A172 (cell line): ENCODE measurements at regions not wholly inside any gene's neighbourhood (a gene's known extent, or its start where the extent isn't known, plus 50 kb on each side); places are given as distances from the start of the nearest gene placed in this dataset.
A peak's percentile ranks its signal among the peaks of the same experiment; 100 is the strongest.
"Not testable (repeated sequence)": the region's sequence is repeated elsewhere in the genome, so short reads cannot be mapped to it uniquely, and the experiment has no call there.

Experiments
- DNase-seq: peaks from one replicate; pipeline ENCODE4 v3.0.0-alpha.2; 2015; ENCODE audit warnings: low spot score

DNA sequence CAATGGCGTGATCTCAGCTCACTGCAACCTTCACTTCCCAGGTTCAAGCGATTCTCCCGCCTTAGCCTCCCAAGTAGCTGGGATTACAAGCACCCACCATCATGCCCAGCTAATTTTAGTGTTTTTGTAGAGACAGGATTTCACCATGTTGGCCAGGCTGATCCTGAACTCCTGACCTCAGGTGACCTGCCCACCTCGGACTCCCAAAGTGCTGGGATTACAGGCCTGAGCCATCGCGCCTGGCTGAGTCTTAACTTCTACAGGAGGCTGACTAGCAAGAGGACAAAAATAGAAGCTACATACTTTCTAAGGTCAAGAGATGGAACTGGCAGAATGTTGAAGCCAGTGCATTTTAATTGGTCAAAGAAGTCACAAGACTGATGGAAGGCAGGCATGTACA, 2296.2 kb upstream of the RAG2 start:
- not testable (repeated sequence) for DNase-seq

GRCh38 chr11:38884145-38884865, 2286.3 kb upstream of the RAG2 start:
- DNase-seq, result no peak

- DNase-seq, result no peak
These were observed 2269.3 kb upstream of the RAG2 start for GRCh38 chr11:38867338-38867737.

- no peak for DNase-seq
These were observed 2267.9 kb upstream of the RAG2 start for GRCh38 chr11:38865922-38866321.

DNA sequence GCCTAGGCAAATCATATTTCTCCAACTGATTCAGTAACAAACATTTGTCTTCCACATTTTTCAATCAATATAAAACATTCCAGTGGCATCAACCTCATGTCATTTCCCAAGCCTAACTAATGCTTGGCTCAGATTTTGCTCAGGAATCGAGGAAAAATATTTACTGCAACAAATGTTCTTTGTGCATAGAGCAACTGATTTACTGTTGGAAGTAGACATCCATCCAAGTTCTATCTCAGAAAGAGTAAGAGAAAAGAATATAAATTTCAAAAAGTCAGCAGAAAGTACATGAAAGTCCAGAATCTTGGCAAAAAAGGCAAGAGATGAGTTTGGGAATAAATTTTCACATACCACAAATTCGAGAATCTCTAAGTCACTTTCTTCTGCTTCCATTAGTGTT, 2245.0 kb upstream of the RAG2 start:
- DNase-seq, result no peak

DNA sequence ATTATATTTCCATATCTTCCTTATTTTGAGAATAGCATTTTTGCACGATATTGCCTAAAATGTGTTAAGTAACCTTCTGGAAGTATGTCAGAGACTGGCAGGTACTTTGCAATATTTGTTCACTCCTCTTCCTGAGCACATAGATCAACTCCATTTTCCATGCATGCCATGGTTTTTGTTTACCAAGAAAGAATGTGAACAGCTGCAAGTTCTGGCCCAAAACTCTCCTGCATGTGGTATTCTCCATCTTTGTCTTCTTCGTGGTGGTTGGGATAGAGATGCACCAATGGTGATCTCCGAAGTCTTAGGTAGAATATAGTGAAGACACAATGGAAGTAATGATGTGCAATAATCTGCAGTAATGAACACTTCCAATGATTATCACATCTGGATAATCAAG, 2241.0 kb upstream of the RAG2 start:
- no peak for DNase-seq

- DNase-seq, result no peak
These were observed 2237.9 kb upstream of the RAG2 start for GRCh38 chr11:38835966-38836365.

- DNase-seq, result no peak
These were observed 2226.5 kb upstream of the RAG2 start for GRCh38 chr11:38824573-38824972.

DNA sequence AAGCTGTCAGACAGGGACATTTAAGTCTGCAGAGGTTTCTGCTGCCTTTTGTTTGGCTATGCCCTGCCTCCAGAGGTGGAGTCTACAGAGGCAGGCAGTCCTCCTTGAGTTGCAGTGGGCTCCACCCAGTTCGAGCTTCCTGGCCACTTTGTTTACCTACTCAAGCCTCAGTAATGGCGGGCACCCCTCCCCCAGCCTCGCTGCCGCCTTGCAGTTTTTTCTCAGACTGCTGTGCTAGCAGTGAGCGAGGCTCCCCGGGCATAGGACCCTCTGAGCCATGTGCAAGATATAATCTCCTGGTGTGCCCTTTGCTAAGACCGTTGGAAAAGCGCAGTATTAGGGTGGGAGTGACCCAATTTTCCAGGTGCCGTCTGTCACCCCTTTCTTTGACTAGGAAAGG, 2223.8 kb upstream of the RAG2 start:
- not testable (repeated sequence) for DNase-seq

DNA sequence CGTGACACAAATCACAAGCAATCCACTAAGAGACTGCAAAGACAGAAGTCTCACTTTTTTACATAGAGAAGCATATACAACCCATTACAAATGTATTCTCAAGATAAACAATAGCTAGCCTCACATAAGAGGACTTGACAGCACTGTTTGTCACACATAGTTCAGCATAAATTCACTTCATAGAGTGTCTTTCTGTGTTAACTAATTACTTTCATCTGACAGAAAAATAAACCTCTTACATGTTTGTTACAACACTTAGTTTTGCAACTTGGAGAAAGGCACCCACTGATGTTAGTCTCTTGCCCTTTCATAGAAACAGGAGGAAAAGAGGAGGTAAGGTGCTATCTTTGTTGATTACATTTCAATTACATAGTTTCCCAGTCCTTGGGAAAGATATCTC, 2221.9 kb upstream of the RAG2 start:
- DNase-seq, result no peak

GRCh38 chr11:38818720-38819119, 2220.7 kb upstream of the RAG2 start:
- peak; percentile 3 for DNase-seq

DNA sequence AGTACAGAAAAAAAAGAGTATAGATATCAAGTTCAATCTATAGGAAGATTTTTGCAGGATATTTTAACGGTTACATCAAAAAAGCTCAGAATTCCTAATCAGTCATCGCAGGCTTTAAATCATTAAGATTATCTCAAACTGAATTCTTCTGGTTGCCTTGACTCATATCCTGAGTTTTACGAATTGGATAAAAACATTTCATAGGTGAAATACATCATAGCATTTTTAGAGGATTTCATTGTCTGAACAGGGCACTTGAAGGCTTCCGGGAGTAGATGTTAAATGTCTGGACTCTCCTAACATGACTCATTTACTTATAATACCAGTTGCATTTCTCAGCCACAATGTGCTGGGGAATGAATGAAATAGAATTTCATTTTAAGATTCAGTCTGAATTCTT, 2216.6 kb upstream of the RAG2 start:
- peak; percentile 77 for DNase-seq

DNA sequence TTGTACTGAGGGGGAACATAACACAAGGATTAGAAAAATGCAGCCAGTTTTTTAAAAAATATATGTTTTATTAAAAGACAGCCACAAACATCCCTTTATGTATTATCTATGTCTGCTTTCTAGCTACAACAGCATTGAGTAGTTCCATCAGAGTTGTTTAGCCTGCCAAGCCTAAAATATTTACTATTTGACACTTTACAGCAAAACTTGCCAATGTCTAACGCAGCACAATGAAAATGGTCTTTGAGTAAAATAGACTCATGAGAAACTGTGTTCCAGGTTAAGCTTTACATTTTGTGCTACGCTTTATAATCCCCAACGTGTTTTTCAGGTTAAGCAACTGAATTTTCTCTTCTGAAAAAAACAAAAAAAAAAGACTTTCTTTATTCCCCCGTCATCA, 2211.5 kb upstream of the RAG2 start:
- DNase-seq, result no peak

DNA sequence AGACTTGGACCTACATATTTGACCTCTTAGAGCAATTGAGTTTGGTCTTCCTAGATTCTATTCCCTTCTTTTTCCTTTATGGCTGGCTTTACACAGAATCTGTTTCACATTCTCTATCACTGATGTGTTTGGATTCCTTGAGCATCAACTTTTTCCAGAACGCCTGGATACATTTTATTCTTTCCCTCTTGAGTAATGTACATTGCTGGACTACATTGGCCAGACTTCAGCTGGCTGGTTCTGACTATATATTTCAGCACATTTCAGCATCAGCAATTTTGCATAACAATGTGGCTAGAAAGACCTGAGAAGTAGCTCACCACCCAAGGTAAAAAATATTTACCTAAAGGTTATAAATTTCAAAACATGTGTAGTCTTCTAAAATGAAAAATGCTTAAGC, 2198.2 kb upstream of the RAG2 start:
- DNase-seq, result no peak

DNA sequence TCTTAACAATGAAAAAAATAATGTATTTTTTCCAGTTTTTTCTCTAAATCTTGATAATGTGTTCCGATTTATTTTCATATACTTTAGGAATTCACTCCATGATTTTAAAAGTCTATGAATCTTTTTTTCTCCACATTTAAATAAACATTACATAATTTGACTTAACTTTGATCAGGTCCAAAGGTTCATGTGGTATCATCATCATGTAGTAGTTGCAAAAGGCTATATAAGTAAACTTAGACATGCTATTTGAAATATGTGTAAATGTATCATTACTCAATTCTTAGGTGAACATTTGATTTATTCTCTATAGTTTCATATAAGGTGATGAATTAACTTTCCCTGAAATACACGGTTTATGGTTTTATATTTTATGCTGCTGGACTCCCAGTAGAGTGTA, 2197.0 kb upstream of the RAG2 start:
- DNase-seq, result no peak

- peak; percentile 73 for DNase-seq
These were observed 2193.4 kb upstream of the RAG2 start for GRCh38 chr11:38791346-38791961.

DNA sequence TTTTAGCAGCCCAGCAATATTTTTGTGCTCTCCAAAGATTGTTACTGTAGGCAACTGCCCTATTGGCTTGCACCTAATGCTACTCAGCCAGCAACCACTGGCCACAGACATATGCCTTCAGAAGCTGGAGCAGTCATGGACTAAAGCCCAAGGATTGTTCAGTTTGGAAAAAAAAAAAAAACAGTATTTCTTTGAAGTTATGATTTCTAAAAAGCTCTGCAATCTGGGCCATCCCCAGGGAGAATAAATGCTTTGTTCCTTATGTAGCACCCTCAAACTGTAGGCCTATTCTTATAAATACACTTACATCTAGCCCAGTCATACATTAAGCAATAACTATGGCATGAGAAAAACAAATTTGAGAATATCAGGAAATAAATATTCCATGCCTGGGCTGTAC, 2190.5 kb upstream of the RAG2 start:
- no peak for DNase-seq

- DNase-seq, result no peak
These were observed 2186.1 kb upstream of the RAG2 start for GRCh38 chr11:38784164-38784563.

DNA sequence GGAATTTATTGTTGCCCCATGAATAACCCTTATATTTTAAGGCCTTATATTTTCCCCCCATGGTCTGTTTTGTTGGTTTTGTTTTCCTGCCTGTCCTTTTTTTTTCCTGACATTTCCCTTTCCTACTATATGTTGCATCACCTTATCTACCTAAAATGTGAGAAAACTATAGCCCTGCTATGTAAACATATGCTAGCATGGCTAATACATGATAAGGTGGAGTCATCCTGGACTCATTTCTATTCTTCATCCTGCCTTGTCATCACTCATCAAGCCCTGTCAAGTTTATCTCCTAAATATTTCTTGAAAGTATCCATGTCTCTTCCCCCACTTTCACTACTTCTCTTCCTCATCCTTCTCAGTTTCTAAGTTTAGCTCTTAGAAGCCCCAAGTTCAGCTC, 2168.8 kb upstream of the RAG2 start:
- no peak for DNase-seq

- no peak for DNase-seq
These were observed 2161.4 kb upstream of the RAG2 start for GRCh38 chr11:38759394-38759793.

- no peak for DNase-seq
These were observed 2158.5 kb upstream of the RAG2 start for GRCh38 chr11:38756537-38756936.

DNA sequence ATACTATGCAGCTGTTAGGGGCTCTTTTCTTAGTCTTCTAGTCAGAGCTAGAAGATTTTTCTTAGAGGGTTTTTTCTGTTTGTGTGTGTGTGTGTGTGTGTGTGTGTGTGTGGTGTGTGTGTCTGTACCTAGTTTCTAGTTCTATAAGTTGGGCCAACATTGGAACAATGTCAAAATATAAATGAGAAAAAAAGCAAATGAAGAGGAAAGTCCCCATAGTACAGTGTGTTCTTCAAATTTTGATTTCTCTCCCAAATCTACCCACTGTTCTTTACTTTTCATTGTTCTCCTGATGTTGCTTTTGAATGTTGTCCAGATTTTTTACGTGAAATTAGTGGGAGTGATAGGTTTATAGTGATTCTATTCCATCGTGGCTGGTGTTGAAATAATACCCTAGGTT, 2153.4 kb upstream of the RAG2 start:
- no peak for DNase-seq

DNA sequence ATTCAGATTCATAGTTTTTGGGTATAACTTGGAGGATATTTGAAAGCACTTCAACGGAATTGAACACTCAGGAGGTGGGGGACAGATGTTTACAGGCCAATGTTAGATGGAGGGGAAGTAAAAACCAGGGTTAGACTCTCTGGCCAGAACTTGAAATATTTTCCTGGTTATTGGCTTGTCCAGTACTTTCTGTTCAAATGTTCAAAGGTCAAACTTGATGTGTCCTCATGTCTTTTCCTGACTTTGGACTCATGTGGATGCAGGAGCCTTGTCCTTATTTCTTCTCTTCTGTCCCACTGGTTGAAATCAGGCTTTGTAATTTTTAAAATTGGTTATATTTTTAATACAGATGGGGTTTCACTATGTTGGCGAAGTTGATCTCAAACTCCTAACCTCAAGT, 2148.5 kb upstream of the RAG2 start:
- not testable (repeated sequence) for DNase-seq

- DNase-seq, result no peak
These were observed 2125.3 kb upstream of the RAG2 start for GRCh38 chr11:38723361-38723760.
